ENCODE measurements at regions not wholly inside any gene's neighbourhood (a gene's known extent, or its start where the extent isn't known, plus 50 kb on each side); places are given as distances from the start of the nearest gene placed in this dataset.
"Not testable (repeated sequence)": the region's sequence is repeated elsewhere in the genome, so short reads cannot be mapped to it uniquely, and the experiment has no call there.

- no peak overlapping the region for H3K4me3 Mint-ChIP-seq
- no peaks in the 10 kb centered on the region for H3K4me1 Mint-ChIP-seq
- H3K27ac Mint-ChIP-seq: peak overlapping the region in 1 of 6 donors; percentile 72
- DNase-seq: no peak
- no peak for ATAC-seq (ENCODE audit: low read depth in 2 of 2)
- no peaks in the 10 kb centered on the region for H3K36me3 Mint-ChIP-seq
- H3K9me3 Mint-ChIP-seq: no peaks in the 10 kb centered on the region
- peaks cover 0 to 6% (median 0%) of the 10 kb centered on the region in 3 donors for H3K27me3 Mint-ChIP-seq
Measured at GRCh38 chr5:111836426-111836825, 79.4 kb upstream of the NREP start.

GRCh38 chr5:111834926-111835599 lies 78.1 kb upstream of the NREP start:
- DNase-seq (no peak), ATAC-seq (ENCODE audit: low read depth in 2 of 2) (peak; percentile 23 to 40)
- peaks cover 0 to 6% (median 0%) of the 10 kb centered on the region in 3 donors for H3K27me3 Mint-ChIP-seq

GRCh38 chr5:111830333-111830732 lies 73.3 kb upstream of the NREP start:
- Mint-ChIP-seq H3K4me1 (no peaks in the 10 kb centered on the region), H3K4me3 (no peak overlapping the region), H3K27ac (no peak overlapping the region), H3K27me3 (peaks cover 0 to 2% (median 0%) of the 10 kb centered on the region in 3 donors), H3K9me3 (peaks cover 0 to 2% (median 0%) of the 10 kb centered on the region in 7 donors), H3K36me3 (no peaks in the 10 kb centered on the region)
- DNase-seq: no peak
- ATAC-seq (ENCODE audit: low read depth in 2 of 2): no peak

More at GRCh38 chr5:111834926-111835599, 78.1 kb upstream of the NREP start:
- no peak overlapping the region for H3K27ac Mint-ChIP-seq
- no peaks in the 10 kb centered on the region for H3K36me3 Mint-ChIP-seq
- H3K4me1 Mint-ChIP-seq: no peaks in the 10 kb centered on the region
- H3K9me3 Mint-ChIP-seq: no peaks in the 10 kb centered on the region
- no peak overlapping the region for H3K4me3 Mint-ChIP-seq

GRCh38 chr5:111829701-111830100 lies 72.7 kb upstream of the NREP start:
- Mint-ChIP-seq H3K4me3 (no peak overlapping the region), H3K36me3 (no peaks in the 10 kb centered on the region), H3K4me1 (no peaks in the 10 kb centered on the region), H3K27ac (no peak overlapping the region), H3K27me3 (no peaks in the 10 kb centered on the region), H3K9me3 (peaks cover 0 to 2% (median 0%) of the 10 kb centered on the region in 7 donors)
- DNase-seq (no peak), ATAC-seq (ENCODE audit: low read depth in 2 of 2) (no peak)

GRCh38 chr5:111826064-111826463 lies 69.1 kb upstream of the NREP start:
- Mint-ChIP-seq H3K4me3 (no peak overlapping the region), H3K4me1 (no peaks in the 10 kb centered on the region), H3K9me3 (peaks cover 0 to 2% (median 0%) of the 10 kb centered on the region in 7 donors), H3K36me3 (no peaks in the 10 kb centered on the region), H3K27me3 (no peaks in the 10 kb centered on the region), H3K27ac (no peak overlapping the region)
- no peak for ATAC-seq (ENCODE audit: low read depth in 2 of 2)
- no peak for DNase-seq

GRCh38 chr5:111820072-111820471 lies 63.1 kb upstream of the NREP start:
- H3K4me3 Mint-ChIP-seq: no peak overlapping the region
- peaks cover 0 to 9% of the 10 kb centered on the region in 2 donors for H3K36me3 Mint-ChIP-seq
- H3K4me1 Mint-ChIP-seq: no peaks in the 10 kb centered on the region
- H3K27ac Mint-ChIP-seq: no peak overlapping the region
- H3K27me3 Mint-ChIP-seq: no peaks in the 10 kb centered on the region
- ATAC-seq (ENCODE audit: low read depth in 2 of 2) (no peak), DNase-seq (no peak)
- H3K9me3 Mint-ChIP-seq: peaks cover 5 to 25% (median 11%) of the 10 kb centered on the region in 7 donors

GRCh38 chr5:111819028-111819427 lies 62.0 kb upstream of the NREP start:
- H3K9me3 Mint-ChIP-seq: peaks cover 5 to 25% (median 11%) of the 10 kb centered on the region in 7 donors
- not testable (repeated sequence) for H3K4me3 Mint-ChIP-seq; H3K36me3 Mint-ChIP-seq; H3K27me3 Mint-ChIP-seq; ATAC-seq (ENCODE audit: low read depth in 2 of 2); H3K4me1 Mint-ChIP-seq; DNase-seq
- peak overlapping the region in 1 of 6 donors; percentile 22 for H3K27ac Mint-ChIP-seq

- H3K9me3 Mint-ChIP-seq: peaks cover 0 to 5% (median 0%) of the 10 kb centered on the region in 7 donors
- no peak for DNase-seq
- no peaks in the 10 kb centered on the region for H3K27me3 Mint-ChIP-seq
- H3K4me1 Mint-ChIP-seq: no peaks in the 10 kb centered on the region
- H3K36me3 Mint-ChIP-seq: no peaks in the 10 kb centered on the region
- H3K4me3 Mint-ChIP-seq: no peak overlapping the region
- ATAC-seq (ENCODE audit: low read depth in 2 of 2): no peak
- no peak overlapping the region for H3K27ac Mint-ChIP-seq
Measured at GRCh38 chr5:111813537-111813936, 56.5 kb upstream of the NREP start.

- H3K9me3 Mint-ChIP-seq: no peaks in the 10 kb centered on the region
- no peaks in the 10 kb centered on the region for H3K4me1 Mint-ChIP-seq
- peak overlapping the region in 1 of 6 donors; percentile 53 for H3K27ac Mint-ChIP-seq
- ATAC-seq (ENCODE audit: low read depth in 2 of 2): no peak
- no peak for DNase-seq
- H3K4me3 Mint-ChIP-seq: no peak overlapping the region
- no peaks in the 10 kb centered on the region for H3K36me3 Mint-ChIP-seq
- H3K27me3 Mint-ChIP-seq: no peaks in the 10 kb centered on the region
Measured at GRCh38 chr5:111810112-111810511, 53.1 kb upstream of the NREP start.
